Peyer's patch (tissue), 4 donors: ENCODE measurements at regions not wholly inside any gene's neighbourhood (a gene's known extent, or its start where the extent isn't known, plus 50 kb on each side); places are given as distances from the start of the nearest gene placed in this dataset.

Source experiments
- POLR2A ChIP-seq, 2 donors: fragments of 450-650 bp; IDR thresholded peaks; one replicate each; pipeline ENCODE4 v1.5.1; 2017; ENCODE audit warnings: antibody characterized with exemption in 2 of 2, mild to moderate bottlenecking in 2 of 2, moderate library complexity in 2 of 2
- TF ChIP-seq, protein P1 (sequence below), 6 experiments: fragments of 450-650 bp in 4 of 6; fragments of 200-600 bp in 2 of 6; sonication (generic) in 1 of 6; IDR thresholded peaks; one replicate each; pipeline ENCODE4 v1.5.1; 2017 to 2019; ENCODE audit warnings: antibody characterized with exemption in 6 of 6, mild to moderate bottlenecking in 3 of 6, moderate library complexity in 1 of 6

DNA sequence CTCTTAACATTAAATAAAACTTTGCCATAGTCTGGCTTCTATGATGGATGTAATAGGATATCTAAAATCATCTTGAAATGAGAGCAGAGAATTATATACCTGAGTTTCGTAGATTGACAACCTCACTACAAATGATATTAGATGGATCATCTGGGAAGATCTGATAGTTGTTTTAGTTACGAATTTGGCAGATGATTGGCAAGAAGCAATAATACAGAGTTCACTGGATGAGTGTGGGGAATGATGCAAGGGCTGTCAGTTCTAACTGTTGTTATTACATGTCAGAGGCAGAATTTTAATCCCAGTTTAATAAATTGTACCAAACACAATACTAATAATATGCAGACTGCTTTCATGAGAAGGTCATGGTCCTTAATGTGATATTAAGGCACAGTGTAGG lies 585.2 kb downstream of the TRAM1L1 start:
- TF ChIP-seq, protein P1, sequence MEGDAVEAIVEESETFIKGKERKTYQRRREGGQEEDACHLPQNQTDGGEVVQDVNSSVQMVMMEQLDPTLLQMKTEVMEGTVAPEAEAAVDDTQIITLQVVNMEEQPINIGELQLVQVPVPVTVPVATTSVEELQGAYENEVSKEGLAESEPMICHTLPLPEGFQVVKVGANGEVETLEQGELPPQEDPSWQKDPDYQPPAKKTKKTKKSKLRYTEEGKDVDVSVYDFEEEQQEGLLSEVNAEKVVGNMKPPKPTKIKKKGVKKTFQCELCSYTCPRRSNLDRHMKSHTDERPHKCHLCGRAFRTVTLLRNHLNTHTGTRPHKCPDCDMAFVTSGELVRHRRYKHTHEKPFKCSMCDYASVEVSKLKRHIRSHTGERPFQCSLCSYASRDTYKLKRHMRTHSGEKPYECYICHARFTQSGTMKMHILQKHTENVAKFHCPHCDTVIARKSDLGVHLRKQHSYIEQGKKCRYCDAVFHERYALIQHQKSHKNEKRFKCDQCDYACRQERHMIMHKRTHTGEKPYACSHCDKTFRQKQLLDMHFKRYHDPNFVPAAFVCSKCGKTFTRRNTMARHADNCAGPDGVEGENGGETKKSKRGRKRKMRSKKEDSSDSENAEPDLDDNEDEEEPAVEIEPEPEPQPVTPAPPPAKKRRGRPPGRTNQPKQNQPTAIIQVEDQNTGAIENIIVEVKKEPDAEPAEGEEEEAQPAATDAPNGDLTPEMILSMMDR (IDR thresholded peaks at IDR 0.05): no peak
- TF ChIP-seq POLR2A (IDR thresholded peaks at IDR 0.05): no peak
